ENCODE measurements at regions not wholly inside any gene's neighbourhood (a gene's known extent, or its start where the extent isn't known, plus 50 kb on each side); places are given as distances from the start of the nearest gene placed in this dataset.
"Not testable (repeated sequence)": the region's sequence is repeated elsewhere in the genome, so short reads cannot be mapped to it uniquely, and the experiment has no call there.

DNA sequence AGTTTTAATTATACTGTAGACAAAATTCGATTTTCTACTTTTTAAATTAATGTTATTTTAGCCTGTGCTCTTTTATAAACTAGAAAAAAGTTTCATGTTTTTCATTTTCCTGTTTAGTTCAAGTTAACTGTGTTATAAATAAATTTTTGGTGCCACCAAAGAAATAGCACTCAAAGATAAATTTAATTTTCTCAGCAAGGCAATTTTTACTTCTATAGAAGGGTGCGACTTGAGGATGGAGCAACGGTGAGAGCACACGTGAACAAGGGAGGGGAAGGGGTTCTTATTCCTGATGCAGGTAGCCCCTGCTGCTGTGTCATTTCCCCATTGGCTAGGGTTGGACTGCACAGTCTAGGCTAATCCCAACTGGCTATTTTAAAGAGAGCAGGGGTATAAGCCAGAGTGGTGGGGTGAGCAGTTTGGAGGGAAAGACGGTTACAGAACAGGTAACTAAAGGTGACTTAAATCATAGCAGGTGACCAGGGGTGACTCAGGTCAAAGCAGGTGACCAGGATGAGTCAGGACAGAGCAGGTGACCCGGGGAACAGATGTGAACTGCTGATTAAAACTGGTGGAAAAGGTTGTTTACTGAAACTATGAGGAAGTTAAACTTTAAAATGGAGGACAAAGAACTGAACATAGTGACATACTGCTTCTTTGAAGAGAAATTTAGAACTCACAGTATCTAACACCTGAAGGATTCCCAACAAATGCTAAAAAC lies 104.6 kb upstream of the GPBP1 start:
- no peak for DNase-seq

DNA sequence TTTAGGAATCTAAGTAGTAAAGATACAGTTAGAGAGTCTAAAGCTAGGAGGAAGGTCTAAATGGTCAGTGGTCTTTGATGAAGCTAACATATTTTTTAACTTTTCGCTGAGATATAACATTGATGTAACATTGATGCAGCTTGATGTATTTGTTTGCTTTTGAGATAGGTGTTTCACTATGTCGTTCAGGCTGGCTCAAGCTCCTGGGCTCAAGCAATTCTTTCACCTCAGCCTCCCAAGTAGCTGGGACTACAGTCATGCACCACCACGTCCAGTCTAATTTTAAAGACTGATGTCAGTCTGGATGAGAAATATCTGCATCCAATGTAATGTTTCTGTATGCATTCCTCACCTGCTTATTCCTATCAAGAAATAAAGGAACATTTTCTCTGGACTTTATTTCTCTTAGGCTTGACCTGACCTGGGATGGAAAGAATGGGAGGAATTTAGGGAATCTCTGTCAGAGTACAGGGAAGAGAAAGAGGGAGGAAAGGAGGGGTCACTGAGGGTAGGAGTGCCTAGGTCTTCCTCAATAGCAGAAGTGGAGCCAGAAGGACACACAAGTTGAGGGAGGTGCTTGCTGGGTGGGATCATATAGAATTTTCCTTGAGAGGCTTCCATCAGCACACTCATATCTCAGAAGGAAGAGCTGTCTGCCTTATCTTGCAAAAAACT lies 101.5 kb upstream of the GPBP1 start:
- DNase-seq = no peak

DNA sequence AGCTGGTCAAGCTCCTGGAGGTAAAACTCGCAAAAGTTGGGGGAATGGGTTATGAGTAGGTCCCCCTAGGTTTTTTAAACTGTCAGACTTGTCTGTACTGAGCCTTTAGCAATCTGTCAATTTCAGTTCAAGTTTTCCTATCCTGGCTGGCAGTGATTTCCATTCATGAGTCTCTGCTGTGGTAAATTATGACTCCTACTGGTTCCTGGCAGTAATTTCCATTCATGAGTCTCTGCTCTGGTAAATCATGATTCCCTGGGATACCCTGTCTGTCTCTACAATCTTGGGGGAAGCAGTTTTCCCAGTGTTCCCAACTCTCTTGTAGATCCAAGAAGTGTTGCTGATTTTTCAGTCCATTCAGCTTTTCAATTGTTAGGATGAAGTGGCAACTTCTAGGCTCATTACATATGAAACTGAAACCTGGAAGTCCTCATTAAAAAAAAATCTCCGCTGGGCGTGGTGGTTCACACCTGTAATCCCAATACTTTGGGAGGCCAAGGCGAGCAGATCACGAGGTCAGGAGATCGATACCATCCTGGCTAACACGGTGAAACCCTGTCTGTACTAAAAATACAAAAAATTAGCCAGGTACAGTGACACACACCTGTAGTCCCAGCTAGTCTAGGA lies 91.3 kb upstream of the GPBP1 start:
- no peak for DNase-seq

DNA sequence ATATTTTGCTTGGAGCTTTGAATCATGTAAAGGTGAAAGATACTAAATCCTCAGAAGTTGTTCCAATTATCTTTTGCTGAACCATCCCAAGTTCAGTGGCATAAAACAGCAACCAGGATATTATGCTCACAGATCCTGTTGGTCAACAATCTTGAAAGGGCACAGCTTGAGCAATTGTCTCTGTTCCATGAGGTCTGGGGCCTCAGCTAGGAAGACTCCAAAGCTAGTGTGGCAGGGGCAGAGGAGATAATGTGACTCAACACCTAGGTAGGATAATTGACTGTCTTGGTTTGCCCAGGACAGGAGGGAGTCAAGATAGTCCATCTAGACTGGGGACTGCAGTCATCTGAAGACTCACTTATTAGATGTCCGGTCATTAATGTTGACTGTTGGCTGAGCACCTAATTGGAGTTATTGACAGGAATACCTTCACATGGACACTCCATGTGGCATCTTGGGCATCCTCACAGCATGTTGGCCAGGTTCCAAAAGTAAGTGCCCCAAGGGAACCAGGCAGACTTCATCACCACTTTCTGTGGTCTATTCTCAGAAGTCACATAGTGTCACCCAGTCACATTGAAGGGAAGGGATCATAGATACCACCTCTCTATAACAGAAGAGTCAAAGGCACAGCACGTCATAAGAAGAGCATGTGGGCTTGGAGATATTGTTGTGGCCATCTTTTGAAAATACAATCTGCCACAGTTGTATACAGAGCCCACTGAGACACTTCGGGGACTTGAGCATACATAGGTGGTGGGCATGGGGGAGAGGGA lies 88.4 kb upstream of the GPBP1 start:
- no peak for DNase-seq

DNA sequence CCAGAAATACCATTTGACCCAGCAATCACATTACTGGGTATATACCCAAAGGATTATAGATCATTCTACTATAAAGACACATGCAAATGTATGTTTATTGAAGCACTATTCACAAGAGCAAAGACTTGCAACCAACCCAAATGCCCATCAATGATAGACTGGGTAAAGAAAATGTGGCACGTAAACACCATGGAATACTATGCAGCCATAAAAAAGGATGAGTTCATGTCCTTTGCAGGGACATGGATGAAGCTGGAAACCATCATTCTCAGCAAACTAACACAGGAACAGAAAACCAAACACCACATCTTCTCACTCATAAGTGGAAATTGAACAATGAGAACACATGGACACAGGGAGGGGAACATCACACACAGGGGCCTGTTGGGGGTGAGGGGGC lies 85.9 kb upstream of the GPBP1 start:
- not testable (repeated sequence) for DNase-seq

DNA sequence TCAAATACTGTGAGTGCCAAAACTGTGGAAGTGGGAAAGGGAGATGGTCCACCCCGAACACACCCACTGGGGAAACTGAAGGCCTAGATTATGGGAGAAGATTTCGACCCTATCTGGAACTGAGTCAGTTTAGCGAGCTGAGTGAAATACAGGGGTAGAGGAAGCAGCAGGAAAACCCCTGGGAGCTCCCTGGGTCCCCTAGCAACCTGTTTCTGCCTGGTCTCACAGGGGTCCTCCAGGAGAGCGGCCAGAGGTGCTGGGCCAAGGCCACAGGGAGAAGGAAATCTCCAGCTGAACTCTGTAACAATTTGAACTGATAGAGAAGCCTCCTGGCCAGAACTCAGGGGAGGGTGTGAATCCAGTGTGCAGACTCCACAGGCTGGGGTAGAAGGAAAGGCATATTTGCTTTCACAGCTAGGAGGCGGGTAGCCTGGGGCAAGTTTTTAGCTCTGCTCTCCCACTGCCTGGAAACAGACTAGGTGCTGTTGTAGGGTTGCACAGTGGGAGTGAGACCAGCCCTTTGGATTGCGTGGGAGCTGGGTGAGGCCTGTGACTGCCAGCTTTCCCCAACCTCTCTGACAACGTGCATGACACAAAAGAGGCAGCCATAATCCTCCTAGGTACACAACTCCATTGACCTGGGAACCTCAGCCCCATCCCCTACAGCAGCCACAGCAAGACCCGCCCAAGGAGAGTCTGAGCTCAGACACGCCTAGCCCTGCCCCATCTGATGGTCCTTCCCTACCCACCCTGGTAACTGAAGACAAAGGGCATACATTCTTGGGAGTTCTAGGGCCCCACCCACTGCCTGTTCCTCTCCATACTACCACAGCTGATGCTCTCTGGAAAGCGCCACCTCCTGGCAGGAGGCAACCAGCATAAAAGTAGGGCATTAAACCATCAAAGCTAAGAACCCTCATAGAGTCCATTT lies 78.8 kb upstream of the GPBP1 start:
- DNase-seq = no peak

DNA sequence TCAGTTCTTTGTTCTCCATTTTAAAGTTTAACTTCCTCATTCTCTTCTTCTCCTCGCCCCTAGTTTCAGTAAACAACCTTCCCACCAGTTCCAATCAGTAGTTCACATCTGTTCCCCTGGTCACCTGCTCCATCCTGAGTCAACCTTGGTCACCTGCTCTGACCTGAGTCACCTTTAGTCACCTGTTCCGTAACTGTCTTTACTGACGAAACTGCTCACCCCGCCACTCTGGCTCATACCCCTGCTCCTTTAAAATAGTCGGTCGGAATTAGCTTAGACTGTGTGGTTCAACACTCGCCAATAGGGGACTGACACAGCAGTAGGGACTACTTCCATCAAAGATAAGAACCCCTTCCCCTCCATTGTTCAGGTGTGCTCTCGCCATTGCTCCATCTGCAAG lies 76.3 kb upstream of the GPBP1 start:
- DNase-seq = no peak

DNA sequence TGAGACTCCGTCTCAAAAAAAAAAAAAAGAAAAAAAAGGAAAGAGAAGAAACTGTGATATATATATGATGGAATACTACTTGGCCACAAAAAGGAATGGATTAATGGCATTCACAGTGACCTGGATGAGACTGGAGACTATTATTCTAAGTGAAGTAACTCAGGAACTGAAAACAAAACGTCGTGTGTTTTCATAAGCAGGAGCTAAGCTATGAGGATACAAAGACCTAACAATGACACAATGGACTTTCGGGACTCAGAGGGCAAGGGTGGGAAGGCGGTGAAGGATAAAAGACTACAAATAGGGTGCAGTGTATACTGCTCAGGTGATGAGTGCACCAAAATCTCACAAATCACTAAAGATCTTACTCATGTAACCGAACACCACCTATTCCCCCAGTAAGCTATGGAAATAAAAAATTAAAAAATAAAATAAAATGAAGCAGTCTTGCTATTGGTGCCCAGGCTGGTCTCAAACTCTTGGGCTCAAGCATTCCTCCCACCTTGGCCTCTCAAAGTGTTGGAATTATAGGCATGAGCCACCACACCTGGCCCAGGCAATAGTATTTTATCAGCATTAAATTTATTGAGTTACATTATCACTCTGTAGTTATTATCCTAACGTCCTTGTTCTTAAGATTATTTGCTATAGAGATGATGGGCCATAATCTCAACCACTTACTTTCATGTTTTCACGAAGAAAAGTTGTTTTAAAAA lies 71.5 kb upstream of the GPBP1 start:
- DNase-seq = no peak

DNA sequence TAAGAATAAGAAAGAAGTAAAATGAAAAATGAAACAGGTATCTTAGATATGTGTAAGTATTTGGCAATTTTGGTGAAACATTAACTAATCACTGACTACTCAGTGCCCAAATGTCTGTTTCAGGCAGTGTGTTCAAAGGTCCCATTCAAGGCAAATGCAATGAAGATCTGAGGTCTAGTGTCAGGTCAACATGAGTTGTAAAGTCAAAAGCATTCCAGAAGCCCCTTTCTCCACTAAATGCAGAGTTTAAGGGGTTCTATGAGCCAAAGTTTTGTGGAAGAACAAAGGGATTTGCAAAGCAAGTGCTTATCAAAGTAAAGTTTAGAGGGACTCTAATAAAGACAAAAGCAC lies 71.0 kb upstream of the GPBP1 start:
- DNase-seq = no peak

DNA sequence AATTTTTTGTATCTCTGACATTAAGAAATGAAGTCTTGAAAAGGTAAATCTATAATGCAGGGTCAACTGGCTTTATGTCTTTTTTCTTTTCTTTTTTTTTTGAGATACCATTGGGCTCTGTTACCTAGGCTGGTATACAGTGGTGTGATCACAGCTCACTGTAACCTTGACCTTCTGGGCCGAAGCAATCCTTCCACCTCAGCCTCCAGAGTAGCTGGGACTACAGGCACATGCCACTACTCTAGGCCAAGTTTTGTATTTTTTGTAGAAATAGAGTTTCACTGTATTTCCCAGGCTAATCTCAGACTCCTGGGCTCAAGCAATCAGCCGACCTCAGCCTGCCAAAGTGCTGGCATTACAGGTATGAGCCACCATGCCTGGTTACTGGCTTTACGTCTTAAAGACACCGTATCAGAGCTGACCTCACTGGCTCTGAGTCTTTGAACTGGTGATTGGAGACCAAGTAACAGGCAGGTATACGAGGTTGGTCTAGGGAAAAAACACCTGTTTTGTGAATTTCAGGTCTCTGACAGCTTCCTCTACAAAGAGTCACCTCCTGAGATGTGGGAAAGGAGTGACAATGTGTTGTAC lies 70.4 kb upstream of the GPBP1 start:
- no peak for DNase-seq

DNA sequence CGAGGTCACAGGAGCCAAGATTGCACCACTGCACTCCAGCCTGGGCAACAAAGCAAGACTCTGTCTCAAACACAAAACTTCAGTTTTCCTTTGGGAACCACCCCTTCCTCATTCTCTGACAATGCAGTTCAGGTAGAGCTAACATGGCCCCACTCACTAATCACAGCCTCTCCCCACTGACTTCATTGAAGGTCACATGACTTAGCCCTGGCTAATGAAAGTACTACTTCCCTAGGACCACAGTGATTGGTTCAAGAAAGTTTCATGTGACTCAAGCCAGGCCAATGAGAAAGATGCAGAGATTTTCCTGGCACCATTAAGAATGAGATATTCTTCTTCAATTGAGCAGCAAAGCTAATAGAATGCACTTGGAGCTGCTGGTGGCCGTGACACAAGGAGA lies 67.2 kb upstream of the GPBP1 start:
- DNase-seq = no peak

DNA sequence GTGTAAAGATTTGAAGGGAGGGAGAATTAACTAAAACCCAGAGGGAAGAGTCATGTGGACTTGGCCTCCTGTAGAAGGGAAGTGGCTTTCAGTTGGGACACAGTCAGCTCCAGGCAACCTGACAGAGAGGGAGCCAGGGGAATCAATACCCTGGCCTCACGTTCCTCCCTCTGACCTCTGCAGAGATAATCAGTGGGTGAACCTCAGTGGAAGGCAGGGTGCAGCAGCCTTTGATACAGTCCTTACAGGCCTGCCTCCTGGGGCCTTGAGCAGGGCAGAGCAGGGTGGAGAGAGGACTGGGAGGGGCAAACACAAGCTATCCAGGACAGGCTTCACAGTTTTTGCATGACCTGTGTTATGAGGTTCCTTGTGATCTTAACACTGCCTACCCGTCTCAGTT lies 61.9 kb upstream of the GPBP1 start:
- no peak for DNase-seq

DNA sequence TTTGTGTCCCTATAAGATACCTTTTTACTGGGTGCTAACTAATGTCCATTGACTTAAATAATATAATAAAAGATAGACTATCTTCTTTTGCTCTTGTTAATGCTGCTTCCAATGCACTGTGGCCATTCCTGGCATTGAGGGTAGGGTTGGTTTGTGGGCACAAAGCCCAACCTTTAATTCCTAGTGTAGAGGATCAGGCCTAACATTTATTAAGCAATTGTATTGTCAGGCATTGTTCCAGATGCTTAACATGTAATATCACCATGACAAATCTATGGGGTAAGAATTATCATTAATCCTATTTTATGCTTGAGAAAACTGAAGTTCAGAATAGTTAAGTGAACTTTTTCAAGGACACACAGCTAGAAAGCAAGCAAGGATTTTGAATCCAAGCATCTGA lies 60.4 kb upstream of the GPBP1 start:
- DNase-seq = no peak

DNA sequence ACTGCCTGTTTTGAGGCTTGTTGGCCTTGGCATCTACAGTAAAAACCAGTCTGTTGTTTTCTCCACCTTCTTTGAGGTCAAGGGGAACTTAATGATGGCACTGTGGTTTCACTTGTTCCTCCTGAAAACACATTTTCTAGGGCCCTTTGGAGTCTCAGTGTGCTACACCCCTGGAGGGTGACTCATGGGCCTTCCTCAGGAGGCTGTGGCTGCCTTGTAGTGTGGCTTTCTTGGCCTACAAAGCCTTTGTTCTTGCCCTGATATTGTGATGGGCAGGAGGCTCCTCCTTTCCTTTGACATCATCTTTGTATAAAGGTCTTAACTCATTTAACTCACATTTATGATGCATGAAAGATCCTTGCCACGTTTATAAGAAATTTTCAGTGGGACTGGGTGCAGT lies 56.3 kb upstream of the GPBP1 start:
- peak; percentile 55 for DNase-seq

DNA sequence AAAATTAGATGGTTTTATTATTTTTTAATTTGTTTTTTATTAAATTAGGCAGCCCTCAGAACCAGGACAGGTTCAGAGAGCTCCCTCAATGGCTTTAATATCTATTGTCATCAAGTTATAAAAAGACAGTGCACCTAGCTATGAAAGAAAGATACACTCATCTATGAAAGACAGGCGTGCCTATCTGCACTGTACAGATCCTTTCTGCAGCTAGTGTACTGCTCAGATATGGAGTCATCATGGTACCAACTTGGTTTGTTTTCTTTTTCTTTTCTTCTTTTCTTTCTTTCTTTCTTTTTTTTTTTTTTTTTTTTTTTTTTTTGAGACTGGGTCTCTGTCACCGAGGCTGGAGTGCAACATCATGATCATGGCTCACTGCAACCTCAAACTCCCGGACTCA lies 54.8 kb upstream of the GPBP1 start:
- no peak for DNase-seq

DNA sequence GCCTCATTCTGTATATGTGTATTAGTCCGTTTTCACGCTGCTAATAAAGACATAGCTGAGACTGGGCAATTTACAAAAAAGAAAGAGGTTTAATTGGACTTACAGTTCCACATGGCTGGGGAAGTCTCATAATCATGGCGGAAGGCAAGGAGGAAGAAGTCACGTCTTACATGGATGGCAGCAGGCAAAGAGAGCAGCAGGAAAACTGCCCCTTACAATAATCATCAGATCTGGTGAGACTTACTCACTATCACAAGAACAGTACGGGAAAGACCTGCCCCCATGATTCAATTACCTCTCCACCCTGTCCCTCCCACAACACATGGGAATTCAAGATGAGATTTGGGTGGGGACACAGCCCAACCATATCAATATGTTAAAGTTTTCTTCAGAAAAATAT lies 49.8 kb upstream of the GPBP1 start:
- no peak for DNase-seq
